GM18858 (cell line): ENCODE measurements at regions not wholly inside any gene's neighbourhood (a gene's known extent, or its start where the extent isn't known, plus 50 kb on each side); places are given as distances from the start of the nearest gene placed in this dataset.
"Not testable (repeated sequence)": the region's sequence is repeated elsewhere in the genome, so short reads cannot be mapped to it uniquely, and the experiment has no call there.

Source experiments
- ATAC-seq: cut with Tn5 transposase; IDR thresholded peaks from one replicate; pipeline ENCODE4 v1.9.1; 2021; ENCODE audit not compliant: unreplicated experiment

DNA sequence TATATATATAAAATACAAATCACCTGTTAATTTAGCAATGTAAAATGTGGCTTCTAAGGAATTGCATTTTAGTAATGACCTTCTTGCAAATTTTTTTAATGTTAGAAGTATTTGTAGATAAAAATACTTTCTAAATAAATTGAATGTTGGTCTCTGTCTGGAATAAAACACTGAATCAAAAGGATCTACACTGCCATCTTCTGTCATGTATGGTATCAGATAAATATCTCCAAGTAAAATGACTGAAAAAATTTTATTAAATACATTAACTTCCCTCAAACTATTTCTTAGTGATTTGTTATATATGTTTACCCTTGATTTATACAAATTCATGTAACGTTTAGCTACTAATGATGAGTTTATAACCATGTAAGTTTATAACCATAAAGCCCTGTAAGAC lies 2029.3 kb downstream of the MRPL39 start:
- no peak for ATAC-seq

DNA sequence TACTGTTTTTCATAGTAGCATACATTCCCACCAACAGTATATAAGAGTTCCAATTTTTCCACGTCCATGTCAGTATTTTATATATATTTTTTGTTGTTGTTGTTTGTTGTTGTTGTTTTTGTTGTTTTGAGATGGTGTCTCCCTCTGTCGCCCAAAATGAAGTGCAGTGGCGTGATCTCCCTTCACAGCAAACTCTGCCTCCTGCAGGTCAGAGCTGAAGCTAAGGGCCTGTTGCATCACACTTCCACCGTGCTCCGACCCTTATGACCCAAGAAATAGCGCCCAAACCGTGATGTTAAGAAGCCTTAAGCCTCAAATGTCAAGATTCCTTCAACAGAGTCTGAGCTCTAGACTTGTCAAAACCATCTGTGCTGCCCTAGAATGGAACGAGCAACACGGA lies 2032.3 kb downstream of the MRPL39 start:
- ATAC-seq, result no peak

DNA sequence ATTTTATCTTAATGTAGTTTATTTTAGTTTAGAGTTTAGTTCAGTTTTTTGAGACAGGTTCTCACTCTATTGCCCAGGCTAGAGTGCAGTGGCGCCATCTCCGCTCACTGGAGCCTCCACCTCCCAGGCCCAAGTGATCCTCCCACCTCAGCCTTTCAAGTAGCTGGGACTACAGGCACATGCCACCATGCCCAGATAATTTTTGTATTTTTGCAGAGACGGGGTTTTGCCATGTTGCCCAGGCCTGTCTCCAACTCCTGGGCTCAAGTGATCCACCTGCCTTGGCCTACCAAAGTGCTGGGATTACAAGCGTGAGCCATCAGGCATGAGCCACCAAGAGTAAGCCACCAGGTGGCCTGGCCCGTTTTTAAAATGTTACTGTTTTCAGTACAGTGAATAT lies 2058.4 kb downstream of the MRPL39 start:
- not testable (repeated sequence) for ATAC-seq

DNA sequence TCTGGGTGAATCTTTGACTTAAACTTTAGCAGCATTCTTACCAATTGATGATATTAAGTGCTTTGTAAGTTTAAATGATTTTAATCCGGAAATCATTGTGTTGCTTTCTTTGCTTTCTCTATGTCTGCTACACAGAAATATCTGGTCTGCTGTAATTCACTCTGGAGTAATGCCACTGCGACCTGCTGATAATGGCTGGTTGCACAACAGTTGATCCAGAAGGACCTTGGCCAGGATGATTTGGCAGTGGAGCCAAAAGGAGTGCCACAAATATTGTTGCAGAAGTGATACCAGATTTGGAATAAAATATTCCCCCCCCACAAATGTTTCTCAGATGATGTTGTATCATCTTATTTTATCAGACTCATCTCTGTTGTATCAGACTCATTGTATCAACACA lies 2063.9 kb downstream of the MRPL39 start:
- ATAC-seq, result no peak

DNA sequence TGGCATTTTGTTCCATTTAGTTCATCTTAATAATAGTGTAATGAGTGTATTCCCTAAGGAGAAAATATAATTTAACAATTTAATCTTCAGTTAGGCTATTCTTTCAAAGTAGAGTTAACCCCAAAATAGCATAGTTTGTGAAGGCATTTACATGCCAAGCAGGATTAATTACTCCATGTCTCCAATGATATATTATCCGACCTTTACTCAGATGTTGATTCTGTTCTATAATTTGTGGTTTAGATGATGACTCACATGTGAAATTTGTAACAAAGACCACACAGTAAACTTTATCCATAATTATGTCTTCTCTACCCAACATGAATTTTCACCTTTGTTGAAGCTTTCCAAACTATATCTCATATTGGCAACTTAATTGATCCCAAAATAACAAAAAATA lies 2065.2 kb downstream of the MRPL39 start:
- no peak for ATAC-seq

DNA sequence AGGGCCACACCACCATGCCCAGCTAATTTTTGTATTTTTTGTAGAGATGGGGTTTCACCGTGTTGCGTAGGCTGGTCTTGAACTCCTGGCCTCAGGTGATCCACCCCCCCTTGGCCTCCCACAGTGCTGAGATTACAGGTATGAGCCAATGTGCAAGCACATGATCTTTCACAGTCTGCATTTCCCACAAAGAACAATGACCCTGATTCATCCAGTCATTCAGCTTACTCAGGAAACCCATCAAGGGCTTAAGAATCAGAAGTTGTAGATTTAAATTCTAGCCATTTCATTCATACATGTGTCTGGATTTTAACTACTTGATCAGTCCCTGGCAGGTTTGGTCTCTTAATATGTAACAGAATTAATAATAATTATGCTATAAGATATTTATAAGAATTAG lies 2065.7 kb downstream of the MRPL39 start:
- ATAC-seq, result no peak

DNA sequence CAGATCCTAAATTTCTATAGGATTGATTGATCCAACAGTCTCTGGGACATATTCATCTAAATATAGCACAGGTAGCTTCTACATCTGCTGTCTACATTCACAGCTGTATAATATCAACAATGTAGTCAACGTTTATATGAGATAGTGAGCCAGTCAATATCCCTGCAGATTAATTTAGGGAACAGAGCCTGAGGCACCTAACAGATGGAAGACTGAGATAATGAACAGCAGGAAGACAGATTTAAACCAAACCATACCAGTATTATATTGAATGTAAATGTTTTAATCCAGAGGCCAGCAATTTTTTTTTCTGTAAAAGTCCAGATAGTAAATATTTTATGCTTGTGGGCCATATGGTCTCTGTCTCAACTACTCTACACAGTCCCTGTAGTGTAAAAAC lies 2072.4 kb downstream of the MRPL39 start:
- ATAC-seq, result no peak

DNA sequence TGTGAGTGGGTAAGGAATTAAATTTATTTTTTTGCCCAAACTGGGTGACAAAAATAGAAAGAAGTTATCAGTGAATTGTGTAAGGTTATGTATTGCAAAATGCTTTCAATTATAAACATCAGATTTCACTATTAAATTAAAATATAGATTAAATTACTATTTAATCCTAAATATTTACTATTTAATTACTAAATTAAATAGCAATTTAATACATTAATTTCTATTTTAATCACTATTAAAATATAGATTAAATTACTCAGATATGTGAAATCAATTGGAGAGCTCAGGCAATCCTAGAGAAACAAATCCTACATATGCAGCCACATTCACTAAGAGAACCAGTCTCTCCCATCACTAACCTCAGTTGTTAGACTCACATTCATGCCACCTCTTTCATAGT lies 2075.8 kb downstream of the MRPL39 start:
- ATAC-seq, result no peak

DNA sequence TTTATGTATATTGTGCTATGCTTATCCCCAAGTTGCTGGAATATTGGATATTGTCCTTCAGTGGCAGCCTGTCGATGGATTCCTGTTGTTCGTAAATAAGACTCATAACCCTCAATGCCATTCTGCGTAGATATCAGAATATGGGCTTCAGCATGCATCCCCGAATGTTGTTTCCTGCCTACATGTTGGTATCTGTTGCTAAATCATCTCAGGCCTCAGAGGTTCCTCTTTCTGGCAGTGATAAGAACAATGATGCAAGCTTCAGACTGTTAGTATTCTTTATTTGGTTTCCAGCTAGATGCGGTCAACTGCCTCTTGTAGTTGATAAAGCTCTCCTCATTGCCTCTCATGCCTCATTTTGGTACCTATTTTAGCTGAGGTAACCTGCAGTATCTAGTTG lies 2082.6 kb downstream of the MRPL39 start:
- ATAC-seq, result no peak

DNA sequence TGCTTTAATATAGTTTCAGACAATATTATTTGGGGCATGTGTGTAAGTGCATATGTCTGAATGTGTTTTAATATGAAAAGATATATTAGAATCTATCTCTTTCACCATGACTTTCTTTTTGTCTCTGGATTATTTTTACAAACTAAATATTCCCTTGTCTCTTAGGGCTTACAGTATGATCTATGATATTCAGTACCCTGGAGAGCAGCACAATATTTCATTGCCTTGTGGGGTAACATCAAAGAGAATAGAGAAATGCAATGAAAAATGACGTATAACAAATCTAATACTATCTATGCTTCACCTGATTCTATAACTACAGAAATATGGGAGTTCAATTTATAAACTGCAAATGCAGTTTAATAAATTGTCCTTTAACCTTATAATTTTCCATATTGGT lies 2084.5 kb downstream of the MRPL39 start:
- no peak for ATAC-seq

DNA sequence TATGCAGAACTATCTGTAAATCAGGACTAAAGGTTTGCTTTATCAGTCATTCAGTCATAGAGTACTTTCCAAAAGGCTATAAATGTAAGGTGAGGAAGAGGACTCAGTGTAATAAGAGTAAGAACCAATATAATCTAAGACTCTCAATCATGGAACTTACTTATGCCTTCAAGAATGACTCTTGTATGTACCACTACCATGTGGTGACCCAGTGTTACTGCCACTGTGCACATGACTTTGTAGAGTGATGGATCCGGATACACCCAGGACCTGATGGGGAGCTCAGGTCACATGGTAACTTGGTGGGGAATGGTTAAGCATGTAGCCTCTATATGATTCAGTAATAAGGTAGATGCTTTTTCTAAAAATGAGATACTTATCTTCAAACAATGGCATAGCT lies 2099.8 kb downstream of the MRPL39 start:
- no peak for ATAC-seq

DNA sequence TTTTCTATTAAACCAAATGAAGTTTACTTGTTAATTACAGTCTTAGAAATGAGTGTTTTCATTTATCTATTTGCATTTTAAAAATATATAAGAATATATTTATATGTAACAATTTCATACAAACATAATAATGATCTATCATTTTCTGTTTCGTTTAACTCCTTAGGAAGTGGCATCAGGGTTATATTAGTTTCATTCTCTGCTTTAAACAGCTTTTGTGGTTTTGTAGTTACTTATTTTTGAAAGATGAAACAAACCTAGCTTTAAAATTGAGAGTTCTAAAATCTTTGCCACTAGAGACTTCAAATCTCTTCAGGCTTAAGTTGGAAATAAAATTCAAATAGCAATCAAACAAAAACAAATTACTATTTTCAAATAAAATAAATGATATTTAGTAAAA lies 2110.6 kb downstream of the MRPL39 start:
- ATAC-seq, result peak; percentile 94

DNA sequence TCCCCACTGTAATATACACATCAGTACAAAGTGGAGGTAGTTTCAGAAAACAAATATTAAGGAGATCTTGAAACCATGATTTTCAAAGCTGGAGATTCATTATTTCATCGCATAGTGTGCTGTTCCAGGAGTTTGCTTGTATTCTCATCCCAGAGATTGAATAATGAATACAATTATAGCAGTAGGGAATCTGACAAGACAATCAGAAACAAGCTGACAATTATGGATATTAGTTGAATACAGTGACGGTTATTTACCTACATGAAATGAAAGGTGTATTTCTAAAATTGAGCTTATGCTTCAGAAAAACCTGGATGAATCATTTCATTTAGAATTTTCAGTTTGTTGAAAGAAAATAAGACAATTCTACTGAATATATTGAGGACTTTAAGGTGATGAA lies 2119.0 kb downstream of the MRPL39 start:
- ATAC-seq, result no peak

DNA sequence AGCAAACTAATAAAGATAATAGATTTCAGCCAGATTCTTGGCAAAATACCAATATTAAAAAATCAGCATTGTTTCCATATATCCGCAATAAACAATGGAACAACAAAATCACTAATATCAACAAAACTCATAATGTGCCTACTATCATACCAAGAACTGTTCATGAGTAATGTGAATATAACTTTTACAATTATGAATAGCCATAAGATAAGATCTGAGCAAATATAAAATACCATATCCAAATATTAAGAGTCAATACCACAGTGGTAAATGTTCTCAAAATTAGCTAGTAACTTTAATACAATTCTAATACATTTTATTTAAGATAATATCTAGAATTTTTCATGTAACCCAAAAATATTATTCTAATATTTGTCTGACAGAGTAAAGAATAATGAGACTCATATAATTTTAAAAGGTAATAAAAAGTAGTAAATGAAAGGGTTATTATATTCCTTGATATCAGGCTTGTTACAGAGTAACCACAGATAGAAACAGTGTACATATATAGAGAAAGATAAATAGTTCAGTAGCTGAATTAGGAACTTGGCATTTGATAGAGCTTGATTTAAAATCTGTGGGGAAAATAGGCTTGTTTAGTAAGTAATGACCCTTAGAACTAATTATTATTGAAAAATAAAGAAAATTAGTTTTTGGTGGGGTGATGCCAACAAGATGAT lies 2126.6 kb downstream of the MRPL39 start:
- ATAC-seq, result no peak

DNA sequence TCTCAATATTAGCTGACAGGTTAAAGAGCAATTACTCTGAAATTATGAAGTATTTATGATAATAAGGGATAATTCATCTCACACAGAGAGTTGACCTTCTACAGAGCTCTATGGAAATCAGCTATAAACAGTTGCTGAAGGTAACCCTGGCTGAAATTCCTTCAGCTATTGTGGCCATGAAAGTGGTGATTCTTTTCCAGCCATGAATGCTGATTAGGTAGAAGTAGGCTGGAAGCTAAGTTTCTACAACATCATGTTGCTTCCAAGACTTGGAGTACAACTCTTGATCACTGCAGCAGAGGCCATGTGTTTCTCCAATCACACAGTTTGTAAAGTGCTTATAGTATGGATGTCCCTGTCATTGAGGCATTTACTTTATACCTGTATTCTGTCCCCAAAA lies 2128.9 kb downstream of the MRPL39 start:
- no peak for ATAC-seq

DNA sequence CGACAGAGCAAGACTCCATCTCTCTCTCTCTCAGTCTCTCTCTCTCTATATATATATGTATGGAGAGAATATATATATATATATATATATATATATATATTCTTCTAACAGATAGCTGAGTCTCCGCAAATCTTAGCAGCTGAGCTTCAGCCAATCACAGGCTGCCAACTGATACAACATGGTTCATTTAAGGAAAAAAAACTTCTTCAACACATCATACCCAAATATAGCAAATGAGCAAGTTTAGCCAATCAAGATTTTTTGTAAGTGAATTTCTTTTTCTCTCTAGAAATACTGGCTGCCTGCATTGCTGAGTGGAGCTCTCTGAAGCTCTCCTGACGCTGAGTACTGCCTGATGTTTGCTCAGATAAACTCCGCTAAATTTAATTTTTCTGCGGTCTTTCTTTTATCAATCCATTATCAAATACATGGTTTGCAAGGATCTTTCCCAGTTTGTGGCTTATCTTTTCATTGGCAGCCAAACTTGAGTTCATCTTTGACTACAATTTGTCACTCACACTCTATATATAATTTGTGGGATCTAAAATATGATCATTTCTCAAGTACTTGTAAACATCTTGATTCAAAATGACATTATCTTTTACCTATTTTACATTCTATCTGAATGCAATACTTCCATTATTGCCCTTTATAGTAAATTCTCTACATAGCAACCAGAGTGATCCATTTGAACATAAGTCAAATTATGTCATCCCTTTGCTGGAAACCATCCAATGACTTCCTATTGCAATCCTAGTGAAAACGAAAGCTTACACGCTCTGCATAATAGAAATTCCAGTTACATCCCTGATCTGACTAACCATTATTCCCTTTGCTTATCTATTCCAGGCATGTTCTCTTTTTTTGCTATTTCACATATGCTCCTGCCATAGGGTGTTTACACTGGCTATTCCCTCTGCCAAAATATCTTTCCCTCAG lies 2131.7 kb downstream of the MRPL39 start:
- no peak for ATAC-seq

DNA sequence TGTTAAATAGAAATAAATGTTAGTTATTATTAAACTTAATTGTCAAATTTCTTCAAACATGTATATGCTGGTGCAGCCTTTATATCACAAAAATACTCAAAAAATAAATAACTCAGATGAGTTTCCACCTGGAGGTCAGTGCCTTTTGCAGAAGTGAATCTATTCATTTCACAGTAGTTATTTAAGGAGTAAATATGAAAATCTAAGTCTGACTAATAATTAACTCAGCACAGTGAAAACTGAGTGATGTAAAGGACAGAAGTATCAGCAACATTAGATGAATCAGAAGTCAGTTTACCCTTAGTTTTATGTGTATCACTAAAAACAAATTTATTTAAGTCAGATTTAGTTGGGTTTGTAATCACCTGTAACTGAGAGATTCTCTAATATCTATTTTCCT lies 2135.4 kb downstream of the MRPL39 start:
- peak; percentile 89 for ATAC-seq

DNA sequence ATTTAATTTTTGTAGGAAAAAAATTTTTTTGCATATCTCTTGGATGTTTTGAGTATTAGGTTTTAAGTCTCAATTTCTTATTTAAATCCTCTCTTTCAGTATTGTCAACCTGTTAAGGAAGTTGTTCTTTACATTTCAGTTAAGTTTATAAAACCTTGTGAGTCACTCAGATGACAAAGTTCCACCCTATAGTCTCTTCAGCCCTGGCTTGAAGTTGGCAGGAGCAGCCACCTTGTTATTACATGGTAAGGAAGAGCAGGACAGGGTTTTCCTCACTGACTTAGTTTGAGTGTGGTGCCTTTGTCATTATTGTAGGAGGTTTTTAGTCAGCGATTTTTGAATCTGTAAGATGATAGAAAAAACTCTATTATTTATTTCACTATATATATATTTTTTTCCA lies 2143.9 kb downstream of the MRPL39 start:
- no peak for ATAC-seq

DNA sequence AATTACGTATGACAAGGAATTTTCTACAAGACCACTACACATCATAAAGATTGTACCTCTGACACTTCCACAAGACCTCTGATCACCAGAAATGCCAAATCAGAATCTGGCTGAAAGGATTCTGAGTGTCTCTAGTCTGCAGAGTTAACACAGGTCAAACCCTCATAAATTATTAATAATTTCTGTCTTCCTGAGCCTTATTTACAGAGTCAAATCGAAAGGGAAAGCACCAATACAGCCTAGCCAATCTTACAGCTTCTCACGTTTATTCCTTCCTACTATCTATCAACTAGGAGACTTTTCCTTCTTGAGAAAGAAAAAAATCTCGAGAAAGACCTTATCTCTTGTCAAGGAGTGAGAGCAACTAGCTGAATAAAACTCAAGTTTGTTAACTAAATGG lies 2151.6 kb downstream of the MRPL39 start:
- ATAC-seq, result peak; percentile 59

DNA sequence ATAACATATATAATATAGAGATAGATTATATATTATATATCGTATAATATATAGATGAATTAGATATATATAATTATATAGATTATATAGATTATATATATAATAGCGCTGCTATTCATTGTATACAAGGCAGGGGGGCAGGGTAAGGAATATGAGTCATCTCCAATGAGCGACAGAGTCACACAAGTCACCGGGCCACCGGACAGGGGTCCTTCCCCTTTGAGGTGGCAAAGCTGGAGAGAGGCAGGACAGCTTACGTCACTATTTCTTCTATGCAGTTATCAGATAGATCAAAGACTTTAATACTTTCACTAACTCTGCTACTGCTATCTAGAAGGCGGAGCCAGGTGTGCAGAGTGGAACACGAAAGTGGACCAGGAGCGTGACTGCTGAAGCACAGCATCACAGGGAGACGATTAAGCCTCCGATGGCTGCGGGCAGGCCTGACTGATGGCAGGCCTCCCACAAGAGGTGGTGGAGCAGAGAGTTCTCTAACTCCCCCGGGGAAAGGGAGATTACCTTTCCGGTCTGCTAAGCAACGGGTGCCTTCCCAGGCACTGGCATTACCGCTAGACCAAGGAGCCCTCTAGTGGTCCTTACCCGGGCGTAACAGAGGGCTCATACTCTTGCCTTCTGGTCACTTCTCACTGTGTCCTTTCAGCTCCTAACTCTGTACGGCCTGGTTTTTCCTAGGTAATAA lies 2154.7 kb downstream of the MRPL39 start:
- peak; percentile 59 for ATAC-seq

DNA sequence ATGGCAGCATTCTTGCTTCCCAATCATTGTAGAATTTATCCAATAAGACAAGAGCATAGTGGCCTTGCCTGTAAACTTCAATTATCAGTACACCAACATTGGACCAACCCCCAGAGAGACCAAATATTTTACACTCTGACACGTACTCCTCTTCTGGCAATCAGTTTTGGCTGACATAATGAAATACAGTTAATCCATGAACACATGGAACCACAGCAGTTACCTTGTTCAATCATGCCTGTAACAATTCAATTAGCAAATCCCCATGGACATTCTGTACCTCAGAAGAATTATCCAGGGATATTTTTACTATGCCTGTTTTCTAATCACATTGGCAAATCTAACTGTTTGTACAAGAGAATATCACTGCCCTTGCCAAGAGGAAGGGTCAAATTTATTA lies 2162.0 kb downstream of the MRPL39 start:
- no peak for ATAC-seq

DNA sequence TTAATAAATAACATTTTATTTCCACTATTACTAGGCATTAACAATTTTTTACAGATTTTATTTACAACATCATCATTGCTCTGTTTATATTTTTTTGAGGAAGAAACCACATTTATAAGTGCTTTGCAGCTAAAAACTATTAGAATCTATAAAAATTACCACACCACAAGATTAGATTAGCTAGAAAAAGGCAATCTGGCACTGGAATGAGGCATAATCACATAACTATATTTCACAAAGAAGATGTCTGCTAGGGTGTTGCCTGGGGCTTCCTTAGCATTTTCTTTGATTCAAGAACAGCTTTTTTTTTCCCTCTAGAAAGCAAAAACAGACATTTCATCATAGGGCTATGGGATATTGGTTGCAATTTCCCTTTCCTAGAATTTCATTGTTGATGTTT lies 2169.2 kb downstream of the MRPL39 start:
- ATAC-seq, result no peak
